ENCODE measurements at regions not wholly inside any gene's neighbourhood (a gene's known extent, or its start where the extent isn't known, plus 50 kb on each side); places are given as distances from the start of the nearest gene placed in this dataset.

DNA sequence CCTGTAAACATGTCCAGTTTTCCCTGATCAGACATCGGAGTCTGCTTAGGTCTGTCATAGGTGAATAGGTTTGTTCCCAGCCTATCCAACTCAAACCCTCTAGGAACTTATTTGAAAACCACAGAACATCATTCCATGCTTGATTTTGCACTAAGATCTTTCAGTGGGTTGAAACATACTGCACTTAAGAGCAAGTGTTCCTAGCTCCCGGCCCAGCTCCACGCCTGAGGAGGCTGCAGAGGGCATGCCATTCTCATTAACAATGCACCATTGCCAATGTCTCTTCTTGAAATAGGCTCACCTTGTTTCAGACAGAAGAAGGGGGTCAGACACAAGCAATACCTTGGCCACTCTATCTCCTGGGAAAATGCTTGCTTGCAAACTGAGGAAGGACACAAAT is 78.0 kb upstream of the EGR2 start:
- DNase-seq (ENCODE audit: low spot score in 2 of 2): no peak
- no peaks in the 10 kb centered on the region for H3K9me3 ChIP-seq
- intact Hi-C loops (cut with DNase I; ENCODE audit: low total_unique reads): no loop called here

DNA sequence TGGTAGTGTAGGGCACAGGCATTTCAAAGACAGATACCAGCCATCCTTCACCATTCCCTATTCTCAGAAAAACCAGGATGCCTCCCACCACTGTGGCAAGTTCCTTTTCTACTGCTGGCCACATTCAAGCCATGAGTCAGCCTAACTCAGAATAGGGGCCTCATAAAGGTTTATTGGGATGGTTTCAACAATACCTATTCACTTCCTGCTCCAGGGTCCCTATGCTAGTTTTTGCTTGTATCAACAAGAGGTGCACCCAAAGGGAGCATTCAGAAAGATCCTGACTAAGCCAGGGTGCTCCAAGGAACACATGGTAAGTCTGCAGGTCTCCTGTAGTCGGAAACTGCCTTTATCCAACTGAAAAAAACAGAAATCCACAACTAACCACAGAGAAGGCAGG is 76.9 kb upstream of the EGR2 start:
- DNase-seq (ENCODE audit: low spot score in 2 of 2): no peak
- intact Hi-C loops (cut with DNase I; ENCODE audit: low total_unique reads): no loop called here
- H3K36me3 ChIP-seq: no peaks in the 10 kb centered on the region
- H3K9me3 ChIP-seq: no peaks in the 10 kb centered on the region
- TF ChIP-seq CTCF (IDR thresholded peaks at IDR 0.05) (no peak), POLR2A (IDR thresholded peaks at IDR 0.05) (no peak), POLR2AphosphoS5 (IDR thresholded peaks at IDR 0.05) (no peak)
- H3K27me3 ChIP-seq: no peaks in the 10 kb centered on the region
- H3K4me1 ChIP-seq: no peaks in the 10 kb centered on the region
- no peak overlapping the region for H3K4me3 ChIP-seq
- no peak overlapping the region for H3K27ac ChIP-seq

More for the DNA sequence above, 78.0 kb upstream of the EGR2 start:
- H3K4me3 ChIP-seq: no peak overlapping the region
- H3K4me1 ChIP-seq: no peaks in the 10 kb centered on the region
- H3K27me3 ChIP-seq: no peaks in the 10 kb centered on the region
- H3K36me3 ChIP-seq: no peaks in the 10 kb centered on the region
- TF ChIP-seq POLR2A (IDR thresholded peaks at IDR 0.05) (no peak), CTCF (IDR thresholded peaks at IDR 0.05) (no peak), POLR2AphosphoS5 (IDR thresholded peaks at IDR 0.05) (no peak)
- no peak overlapping the region for H3K27ac ChIP-seq

DNA sequence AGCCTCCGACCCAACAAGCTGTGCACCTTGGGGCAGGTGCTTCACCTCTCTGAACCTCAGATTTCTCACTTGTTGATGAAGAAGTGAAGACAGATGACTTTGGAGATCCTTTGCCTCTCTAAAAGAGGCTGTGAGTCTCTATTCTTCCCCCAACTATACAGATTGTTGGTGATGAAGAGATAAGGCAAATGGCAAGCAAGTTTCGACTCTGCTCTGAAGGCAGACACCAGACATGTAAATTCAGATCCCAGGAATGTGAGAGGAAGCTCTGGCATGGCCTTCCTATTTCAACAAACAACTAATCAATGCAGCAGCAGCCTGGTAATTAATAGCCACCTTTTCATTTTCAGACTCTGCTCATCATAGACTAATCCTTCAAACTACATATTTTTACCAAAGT is 74.2 kb upstream of the EGR2 start:
- Histone ChIP-seq H3K4me3 (no peak overlapping the region), H3K4me1 (no peaks in the 10 kb centered on the region), H3K27me3 (no peaks in the 10 kb centered on the region), H3K36me3 (no peaks in the 10 kb centered on the region), H3K9me3 (no peaks in the 10 kb centered on the region), H3K27ac (no peak overlapping the region)
- DNase-seq (ENCODE audit: low spot score in 2 of 2): no peak
- intact Hi-C loops (cut with DNase I; ENCODE audit: low total_unique reads): no loop called here
- TF ChIP-seq POLR2A (IDR thresholded peaks at IDR 0.05) (no peak), POLR2AphosphoS5 (IDR thresholded peaks at IDR 0.05) (no peak), CTCF (IDR thresholded peaks at IDR 0.05) (no peak)

DNA sequence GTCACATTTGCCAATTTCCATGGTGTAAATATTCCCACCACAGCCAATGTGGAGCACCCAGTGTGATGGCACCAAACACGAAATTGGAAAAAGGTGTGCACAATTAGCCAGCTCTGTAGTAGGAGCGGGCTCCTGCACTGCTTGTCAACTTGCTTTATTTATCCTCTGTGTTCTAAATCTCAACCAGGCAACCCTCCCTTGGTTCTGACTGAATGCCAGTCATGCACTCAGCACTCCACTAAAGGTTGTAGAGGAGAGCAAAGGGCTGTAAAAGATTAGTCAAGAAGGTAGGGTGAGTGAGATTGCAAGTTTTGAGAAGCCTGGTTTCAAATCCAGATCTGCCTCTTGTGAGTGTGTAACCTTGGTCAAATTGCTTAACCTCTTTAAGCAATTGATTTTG is 71.5 kb upstream of the EGR2 start:
- Histone ChIP-seq H3K4me1 (no peaks in the 10 kb centered on the region), H3K27ac (no peak overlapping the region), H3K4me3 (no peak overlapping the region), H3K27me3 (no peaks in the 10 kb centered on the region), H3K9me3 (no peaks in the 10 kb centered on the region), H3K36me3 (no peaks in the 10 kb centered on the region)
- no peak for TF ChIP-seq POLR2A (IDR thresholded peaks at IDR 0.05)
- no peak for TF ChIP-seq CTCF (IDR thresholded peaks at IDR 0.05)
- TF ChIP-seq POLR2AphosphoS5 (IDR thresholded peaks at IDR 0.05): no peak
- no peak for DNase-seq (ENCODE audit: low spot score in 2 of 2)
- intact Hi-C loops (cut with DNase I; ENCODE audit: low total_unique reads): no loop called here

DNA sequence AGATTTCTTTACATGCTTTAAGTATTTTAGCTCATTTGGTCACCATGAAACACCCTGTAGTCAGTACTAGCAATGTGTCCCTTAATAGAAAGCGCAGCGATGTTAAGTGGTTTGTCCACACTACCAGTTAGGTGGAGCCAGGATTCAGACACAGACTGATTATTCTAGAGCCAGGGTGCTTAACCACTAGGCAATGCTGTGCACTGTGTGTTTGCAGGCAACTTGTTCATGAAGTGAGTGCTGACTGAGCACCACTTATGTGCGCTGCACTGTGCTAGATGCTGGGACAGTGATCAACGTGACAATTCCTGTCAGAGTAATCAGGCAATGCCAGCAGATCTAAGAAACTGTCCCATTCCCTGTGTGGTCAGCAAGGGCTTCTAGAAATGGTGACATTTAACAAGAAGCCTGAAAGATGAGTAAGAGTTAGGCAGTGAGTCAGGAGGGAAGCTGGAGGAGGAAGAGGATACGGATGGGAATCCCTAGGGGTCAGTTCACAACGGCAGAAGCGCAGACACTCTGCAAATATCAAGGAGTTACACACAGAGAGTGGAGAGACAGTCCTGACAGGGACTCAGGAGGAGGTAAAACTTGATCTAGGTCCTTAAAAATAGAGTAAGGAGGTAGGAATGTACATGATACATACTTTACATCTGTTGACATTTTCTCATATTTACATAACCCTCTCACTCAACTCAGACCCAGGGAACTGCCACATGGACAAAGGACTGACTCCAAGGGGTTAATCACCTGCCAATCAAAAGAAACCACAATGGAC is 69.7 kb upstream of the EGR2 start:
- no peak for DNase-seq (ENCODE audit: low spot score in 2 of 2)
- Histone ChIP-seq H3K4me1 (no peaks in the 10 kb centered on the region), H3K27ac (no peak overlapping the region), H3K9me3 (no peaks in the 10 kb centered on the region), H3K36me3 (no peaks in the 10 kb centered on the region), H3K4me3 (no peak overlapping the region), H3K27me3 (no peaks in the 10 kb centered on the region)
- intact Hi-C loops (cut with DNase I; ENCODE audit: low total_unique reads): no loop called here
- TF ChIP-seq POLR2A (IDR thresholded peaks at IDR 0.05): no peak
- TF ChIP-seq POLR2AphosphoS5 (IDR thresholded peaks at IDR 0.05): no peak
- TF ChIP-seq CTCF (IDR thresholded peaks at IDR 0.05): no peak
